H1 (cell line): ENCODE measurements at regions not wholly inside any gene's neighbourhood (a gene's known extent, or its start where the extent isn't known, plus 50 kb on each side); places are given as distances from the start of the nearest gene placed in this dataset.

ENCODE experiments used
- CTCF ChIA-PET: fragments of 300-600 bp; sonication (Branson Sonifier 250); formaldehyde crosslinking; loops from one replicate; lab custom pipeline; 2021; ENCODE audit not compliant: partially characterized antibody; lab: Charles Lee
- POLR2A ChIA-PET: fragments of 300-600 bp; sonication (Branson Sonifier 250); formaldehyde crosslinking; loops from one replicate; lab custom pipeline; 2021; ENCODE audit warnings: inconsistent platforms; ENCODE audit not compliant: partially characterized antibody; lab: Charles Lee
- DNase-seq, 2 experiments: peaks; one replicate each; pipeline versions ENCODE4 v3.0.0 to v3.0.0-alpha.2; 2010 to 2022; ENCODE audit warnings: low spot score in 2 of 2, low read depth in 1 of 2, mixed read lengths in 1 of 2
- FAIRE-seq: peaks from 2 replicates; lab custom pipeline; 2011; peaks lifted over from hg19 to GRCh38; lab: Jason Lieb, UNC
- H2AFZ ChIP-seq: 2 replicates; pipeline ENCODE4 v1.8.1; 2012; ENCODE audit warnings: low read length, inconsistent platforms
- H2AK5ac ChIP-seq: 2 replicates; pipeline ENCODE4 v1.6.1; 2013; ENCODE audit warnings: low read depth, low read length
- H2BK120ac ChIP-seq: replicated peaks from 2 replicates; pipeline ENCODE3; 2013; ENCODE audit warnings: low read depth, low read length, inconsistent platforms
- H2BK12ac ChIP-seq: 2 replicates; pipeline ENCODE4 v1.6.1; 2013; ENCODE audit warnings: low read depth, low read length
- H2BK15ac ChIP-seq: 2 replicates; pipeline ENCODE4 v1.6.1; 2013; ENCODE audit warnings: low read length
- H2BK20ac ChIP-seq: 2 replicates; pipeline ENCODE4 v1.6.1; 2013; ENCODE audit warnings: low read length
- H2BK5ac ChIP-seq: 2 replicates; pipeline ENCODE4 v1.6.1; 2013; ENCODE audit warnings: low read depth, low read length
- H3K14ac ChIP-seq: 2 replicates; pipeline ENCODE4 v1.6.1; 2013; ENCODE audit warnings: inconsistent platforms; ENCODE audit not compliant: insufficient read length
- H3K18ac ChIP-seq: 2 replicates; pipeline ENCODE4 v1.6.1; 2013; ENCODE audit warnings: low read length; ENCODE audit errors: extremely low read depth
- H3K23ac ChIP-seq: 2 replicates; pipeline ENCODE4 v1.6.1; 2013; ENCODE audit warnings: inconsistent platforms; ENCODE audit not compliant: insufficient read length
- H3K23me2 ChIP-seq: 2 replicates; pipeline ENCODE4 v1.6.1; 2013; ENCODE audit warnings: low read depth, low read length
- H3K27ac ChIP-seq: 2 replicates; pipeline ENCODE4 v1.6.1; 2011; ENCODE audit warnings: low read depth, low read length, inconsistent platforms
- H3K27me3 ChIP-seq, 4 experiments: replicated peaks in 1 of 4; 1 replicate in 1 of 4; 2 replicates in 3 of 4; pipeline versions ENCODE4 v1.6.1 to v1.8.1; 2011 to 2013; ENCODE audit warnings: low read length in 3 of 4, mild to moderate bottlenecking in 3 of 4, inconsistent platforms in 2 of 4, mixed read lengths in 2 of 4, moderate library complexity in 1 of 4; ENCODE audit not compliant: control insufficient read depth in 3 of 4, insufficient read depth in 3 of 4; ENCODE audit errors: extremely low read depth in 1 of 4
- H3K36me3 ChIP-seq, 4 experiments: 2 replicates each; pipeline versions ENCODE4 v1.6.1 to v1.8.1; 2011 to 2013; ENCODE audit warnings: mild to moderate bottlenecking in 4 of 4, low read length in 3 of 4, moderate library complexity in 2 of 4, control low read depth in 1 of 4, inconsistent platforms in 1 of 4; ENCODE audit not compliant: insufficient read depth in 4 of 4, control insufficient read depth in 2 of 4
- H3K4ac ChIP-seq: replicated peaks from 2 replicates; pipeline ENCODE3; 2013; ENCODE audit warnings: low read length, low read depth, mixed read lengths, inconsistent platforms; ENCODE audit not compliant: insufficient read length
- H3K4me1 ChIP-seq, 4 experiments: replicated peaks in 1 of 4; 1 replicate in 1 of 4; 2 replicates in 3 of 4; pipeline versions ENCODE4 v1.6.1 to v1.8.1; 2011 to 2013; ENCODE audit warnings: low read length in 3 of 4, inconsistent platforms in 2 of 4, mixed read lengths in 1 of 4; ENCODE audit not compliant: insufficient read depth in 4 of 4, control insufficient read depth in 3 of 4
- H3K4me2 ChIP-seq, 2 experiments: 2 replicates each; pipeline versions ENCODE4 v1.6.1 to v1.8.1; 2011 to 2013; ENCODE audit warnings: low read depth in 2 of 2, low read length in 2 of 2, control low read depth in 1 of 2, inconsistent platforms in 1 of 2, mild to moderate bottlenecking in 1 of 2; ENCODE audit not compliant: insufficient read depth in 1 of 2
- H3K4me3 ChIP-seq, 4 experiments: fragments of 200-600, 300-600 bp in 1 of 4; sonication (generic), shearing (Covaris generic), sonication (Bioruptor Twin) in 1 of 4; 2 replicates each; pipeline versions ENCODE4 v1.5.1 to v1.8.1; 2011 to 2016; ENCODE audit warnings: low read length in 4 of 4, low read depth in 3 of 4, control low read depth in 2 of 4, inconsistent platforms in 2 of 4, mild to moderate bottlenecking in 2 of 4, mixed read lengths in 1 of 4, moderate library complexity in 1 of 4; ENCODE audit not compliant: insufficient read depth in 2 of 4; ENCODE audit errors: extremely low read depth in 1 of 4
- H3K56ac ChIP-seq: replicated peaks from 2 replicates; pipeline ENCODE3; 2013; ENCODE audit warnings: low read depth, mild to moderate bottlenecking, mixed read lengths, low read length, inconsistent platforms; ENCODE audit not compliant: insufficient read length
- H3K79me1 ChIP-seq: 2 replicates; pipeline ENCODE4 v1.6.1; 2013; ENCODE audit warnings: low read depth, low read length, control low read depth
- H3K79me2 ChIP-seq, 2 experiments: 2 replicates each; pipeline versions ENCODE4 v1.6.1 to v1.8.1; 2012 to 2013; ENCODE audit warnings: low read length in 2 of 2, mild to moderate bottlenecking in 2 of 2, inconsistent platforms in 1 of 2; ENCODE audit not compliant: insufficient read depth in 2 of 2, control insufficient read depth in 1 of 2
- H3K9ac ChIP-seq, 4 experiments: replicated peaks in 1 of 4; 1 replicate in 1 of 4; 2 replicates in 3 of 4; pipeline versions ENCODE4 v1.6.1 to v1.8.1; 2011 to 2013; ENCODE audit warnings: low read depth in 3 of 4, low read length in 3 of 4, control low read depth in 2 of 4, mild to moderate bottlenecking in 2 of 4, moderate library complexity in 2 of 4, inconsistent platforms in 1 of 4; ENCODE audit errors: extremely low read depth in 1 of 4
- H3K9me3 ChIP-seq, 2 experiments: 2 replicates each; pipeline versions ENCODE4 v1.6.1 to v1.8.1; 2012 to 2013; ENCODE audit warnings: mild to moderate bottlenecking in 2 of 2, moderate library complexity in 2 of 2, control low read depth in 1 of 2, inconsistent platforms in 1 of 2, low read depth in 1 of 2, low read length in 1 of 2, mixed read lengths in 1 of 2; ENCODE audit not compliant: insufficient read depth in 2 of 2
- H4K20me1 ChIP-seq, 2 experiments: replicated peaks in 1 of 2; 2 replicates each; pipeline versions ENCODE3 to v1.8.1; 2011 to 2013; ENCODE audit warnings: inconsistent platforms in 2 of 2, low read length in 2 of 2, mild to moderate bottlenecking in 1 of 2; ENCODE audit not compliant: insufficient read depth in 2 of 2, control insufficient read depth in 1 of 2
- H4K5ac ChIP-seq: 2 replicates; pipeline ENCODE4 v1.6.1; 2013; ENCODE audit warnings: low read length, low read depth, mixed read lengths, inconsistent platforms; ENCODE audit not compliant: insufficient read length
- H4K8ac ChIP-seq: 2 replicates; pipeline ENCODE4 v1.8.0; 2013; ENCODE audit warnings: mild to moderate bottlenecking, moderate library complexity, low read length, inconsistent platforms; ENCODE audit not compliant: insufficient read depth; ENCODE audit errors: extremely low read depth
- H4K91ac ChIP-seq: replicated peaks from 2 replicates; pipeline ENCODE3; 2013; ENCODE audit warnings: low read length, mixed read lengths, inconsistent platforms; ENCODE audit not compliant: insufficient read length
- KDM1A ChIP-seq: fragments of 200-600, 300-600 bp; sonication (generic); IDR thresholded peaks from 2 replicates; pipeline ENCODE4 v1.7.1; 2016; ENCODE audit warnings: mild to moderate bottlenecking, low read length, borderline replicate concordance
- NRF1 ChIP-seq: IDR thresholded peaks from 2 replicates; pipeline ENCODE4 v1.6.1; 2011; ENCODE audit warnings: mild to moderate bottlenecking, low read depth, low read length, improper control_type of control experiment
- YY1 ChIP-seq: IDR thresholded peaks from 2 replicates; pipeline ENCODE4 v1.6.1; 2011; ENCODE audit warnings: low read depth, mild to moderate bottlenecking, low read length

DNA sequence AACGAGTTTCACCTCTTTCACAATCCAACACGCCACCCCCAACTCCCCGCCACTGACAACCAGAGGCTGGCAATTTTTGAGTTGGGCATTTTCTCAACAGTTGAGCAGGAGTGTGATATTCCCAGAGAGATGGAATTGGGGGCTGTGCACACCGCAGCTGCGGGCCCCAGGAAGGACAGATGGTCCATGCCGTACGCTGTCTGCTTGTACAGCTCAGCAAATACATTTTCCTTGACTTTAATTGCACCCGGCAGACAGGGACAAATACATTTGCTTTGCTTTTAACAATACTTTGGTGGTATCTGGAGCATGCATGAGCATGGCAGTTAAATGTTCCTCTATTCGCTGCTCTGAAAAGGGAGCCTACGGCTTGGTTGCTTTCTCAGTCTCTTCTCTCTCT, 354.2 kb upstream of the DPP6 start (continued):
- TF ChIP-seq NRF1: no peak
- no peak for TF ChIP-seq YY1
- TF ChIP-seq, all 59 proteins: peak for 0

DNA sequence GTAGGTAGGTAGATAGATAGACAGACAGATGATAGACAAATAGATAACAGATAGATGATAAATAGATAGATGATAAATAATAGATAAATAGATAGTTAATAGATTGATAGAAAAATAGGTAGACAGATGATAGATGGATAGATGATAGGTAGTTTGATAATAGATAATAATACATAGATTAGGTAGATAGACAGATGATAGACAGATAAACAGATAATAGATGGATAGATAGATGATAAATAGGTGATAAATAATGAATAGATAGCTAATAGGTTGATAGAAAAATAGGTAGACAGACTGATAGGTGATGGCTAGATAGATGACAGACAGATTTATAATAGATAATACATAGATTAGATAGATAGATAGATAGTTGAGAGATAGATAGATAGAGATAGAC, 350.5 kb upstream of the DPP6 start:
- no peak overlapping the region for H4K8ac ChIP-seq
- no peak overlapping the region for H2AFZ ChIP-seq
- no peaks in the 10 kb centered on the region for H3K79me2 ChIP-seq
- no peaks in the 10 kb centered on the region for H3K79me1 ChIP-seq
- CTCF ChIA-PET: interaction anchor here (0.6 kb wide), 1 partner anchor 84 kb away, joined by 3 read pairs; no protein-coding TSS in a partner anchor
- no peaks in the 10 kb centered on the region for H3K4me1 ChIP-seq
- H3K56ac ChIP-seq: no peak overlapping the region
- H3K4ac ChIP-seq: no peak overlapping the region
- no peak overlapping the region for H2BK120ac ChIP-seq
- no peak overlapping the region for H2AK5ac ChIP-seq
- no peak overlapping the region for H2BK15ac ChIP-seq
- H3K4me2 ChIP-seq: no peak overlapping the region
- H4K5ac ChIP-seq: no peak overlapping the region
- no peak for DNase-seq
- H3K9me3 ChIP-seq: peaks cover 12 to 40% of the 10 kb centered on the region in 2 experiments; a peak in 3 of 4 replicates
- H3K36me3 ChIP-seq: no peaks in the 10 kb centered on the region
- H2BK20ac ChIP-seq: no peak overlapping the region
- H3K27ac ChIP-seq: no peak overlapping the region
- TF ChIP-seq KDM1A: no peak
- TF ChIP-seq, all 59 proteins: peak for 0
- Histone ChIP-seq H2BK12ac (no peak overlapping the region), H4K20me1 (no peaks in the 10 kb centered on the region), H3K4me3 (no peak overlapping the region), H3K18ac (no peak overlapping the region), H3K14ac (no peak overlapping the region), H3K27me3 (no peaks in the 10 kb centered on the region), H2BK5ac (no peak overlapping the region), H3K9ac (no peak overlapping the region), H4K91ac (no peak overlapping the region), H3K23me2 (no peaks in the 10 kb centered on the region; the same call in 1 of the 2 replicates), H3K23ac (no peak overlapping the region)
- no peak for FAIRE-seq
- POLR2A ChIA-PET: no interaction called here
